GM21619 (cell line): ENCODE measurements at regions not wholly inside any gene's neighbourhood (a gene's known extent, or its start where the extent isn't known, plus 50 kb on each side); places are given as distances from the start of the nearest gene placed in this dataset.

Experiments used
- ATAC-seq: cut with Tn5 transposase; IDR thresholded peaks from one replicate; pipeline ENCODE4 v1.9.1; 2021; ENCODE audit not compliant: unreplicated experiment

- no peak for ATAC-seq
Measured at GRCh38 chr11:119496997-119497396, 74.0 kb upstream of the THY1 start.

- ATAC-seq: no peak
Measured at GRCh38 chr11:119496469-119496868, 73.5 kb upstream of the THY1 start.

DNA sequence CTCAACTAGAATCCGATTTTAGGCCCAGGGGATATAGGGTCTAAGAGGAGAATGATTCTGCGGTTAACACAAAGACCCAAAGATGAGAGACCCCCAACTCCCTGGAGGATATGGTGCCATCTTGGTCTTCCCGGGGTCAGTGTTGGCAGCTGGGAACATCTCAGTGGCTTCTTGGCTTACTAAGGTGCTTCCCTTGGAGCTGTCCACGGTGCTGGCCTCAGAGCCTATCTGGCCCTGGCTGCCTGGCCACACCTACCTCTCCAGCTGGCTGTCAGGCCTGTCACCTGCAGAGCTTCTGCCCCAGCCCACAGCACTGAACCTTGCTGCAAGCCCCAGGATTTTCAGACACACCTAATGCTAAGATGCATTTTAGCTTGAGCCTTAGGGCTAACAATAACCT is 70.7 kb upstream of the THY1 start:
- no peak for ATAC-seq

- no peak for ATAC-seq
Measured at GRCh38 chr11:119491753-119492510, 69.0 kb upstream of the THY1 start.

DNA sequence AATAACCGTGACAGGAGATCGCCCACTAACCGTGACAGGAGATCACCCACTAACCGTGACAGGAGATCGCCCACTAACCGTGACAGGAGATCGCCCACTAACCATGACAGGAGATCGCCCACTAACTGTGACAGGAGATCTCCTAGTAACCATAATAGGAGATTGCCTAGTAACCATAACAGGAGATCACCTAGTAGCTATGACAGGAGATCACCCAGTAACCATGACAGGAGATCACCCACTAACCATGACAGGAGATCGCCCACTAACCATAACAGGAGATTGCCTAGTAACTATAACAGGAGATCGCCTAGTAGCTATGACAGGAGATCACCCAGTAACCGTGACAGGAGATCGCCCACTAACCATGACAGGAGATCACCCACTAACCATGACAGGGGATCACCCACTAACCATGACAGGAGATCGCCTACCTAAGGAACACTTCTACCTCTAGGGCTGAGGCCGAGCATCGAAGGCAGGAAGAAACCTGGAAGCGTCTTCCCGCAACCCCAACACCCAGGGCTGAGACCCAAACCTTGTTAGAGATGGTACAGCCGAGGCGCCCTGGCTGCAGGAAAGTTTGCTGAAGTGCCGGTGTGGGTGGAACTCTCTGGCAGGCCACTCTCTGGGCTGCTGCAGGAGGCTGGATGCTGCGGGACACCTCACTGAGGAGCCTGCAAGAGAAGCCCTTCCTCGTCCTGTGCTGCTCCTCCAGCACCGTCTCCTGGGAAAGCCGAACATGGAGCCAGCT is 67.5 kb upstream of the THY1 start:
- no peak for ATAC-seq

DNA sequence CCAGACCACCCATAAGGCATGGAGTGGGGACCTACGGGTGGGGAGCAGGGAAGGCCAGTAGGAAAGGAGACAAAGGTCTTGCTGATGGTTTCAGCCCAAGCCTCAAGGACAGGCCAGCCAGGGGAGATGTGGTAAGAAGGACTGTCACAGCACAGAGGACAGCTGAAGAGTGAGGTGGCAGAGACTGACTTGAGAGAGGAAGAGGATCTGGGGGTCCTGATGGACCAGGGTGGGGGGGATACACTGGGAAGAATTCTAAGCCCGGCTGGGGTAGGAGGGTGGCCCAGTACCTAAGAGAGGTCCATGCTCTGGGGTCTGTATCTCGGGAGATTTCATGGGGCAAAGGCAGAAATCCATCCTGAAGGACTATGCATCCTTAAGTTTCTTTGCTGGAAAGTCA is 66.1 kb upstream of the THY1 start:
- no peak for ATAC-seq

DNA sequence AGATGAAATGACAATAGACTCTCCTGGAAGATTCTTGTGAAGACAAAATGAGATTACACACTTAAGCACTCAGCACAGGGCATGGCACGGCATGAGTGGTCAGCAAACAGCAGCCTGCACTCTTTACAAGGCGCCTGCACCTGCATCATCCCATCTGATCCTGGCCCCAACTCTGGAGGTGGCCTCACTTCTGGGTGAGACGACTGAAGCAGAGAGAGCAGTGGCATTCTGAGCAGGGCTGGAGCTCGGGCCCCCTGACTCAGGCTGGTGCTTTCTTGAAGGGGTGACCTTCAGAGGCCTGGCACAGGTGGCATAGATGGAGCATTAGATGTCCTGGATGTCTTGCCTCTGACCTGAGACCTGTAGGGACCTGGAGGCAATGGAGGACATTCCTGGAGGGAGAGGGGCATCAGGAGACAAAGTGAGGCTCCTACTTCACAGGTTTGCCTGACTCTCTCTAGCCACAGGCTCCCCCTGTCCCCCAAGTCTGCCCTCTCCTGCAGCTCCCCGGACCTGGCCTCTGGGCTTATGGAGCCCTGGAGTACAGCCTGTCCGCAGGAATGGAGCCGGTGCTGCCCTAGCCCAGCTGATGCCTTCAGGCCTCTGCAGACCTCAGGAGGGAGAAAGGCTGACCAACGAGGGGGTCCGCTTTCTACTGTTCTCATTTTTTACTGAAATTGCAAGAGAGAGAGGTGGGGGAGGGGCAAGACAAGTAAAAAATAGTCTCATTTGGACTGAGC is 65.5 kb upstream of the THY1 start:
- no peak for ATAC-seq

- ATAC-seq: no peak
Measured at GRCh38 chr11:119486691-119487259, 63.8 kb upstream of the THY1 start.

DNA sequence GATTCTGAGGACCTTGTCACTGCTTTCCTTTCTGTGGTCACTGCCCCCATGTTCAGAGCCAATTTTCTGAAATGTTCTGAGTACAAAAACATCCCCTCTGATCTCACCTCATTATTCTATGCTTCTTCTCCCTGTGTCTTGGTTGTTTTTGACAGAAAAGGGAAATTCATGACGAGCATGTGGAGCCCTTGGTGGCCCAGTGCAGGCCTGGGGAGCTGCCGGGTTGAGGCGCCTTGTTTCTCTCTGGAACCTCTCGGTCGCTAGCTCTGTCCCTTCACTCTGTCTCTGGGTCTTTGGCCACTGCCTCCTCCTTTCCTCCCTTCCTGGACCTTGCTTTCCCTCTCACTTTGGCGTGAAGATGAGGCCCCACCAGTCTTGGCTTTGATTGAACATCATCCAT is 63.0 kb upstream of the THY1 start:
- no peak for ATAC-seq

DNA sequence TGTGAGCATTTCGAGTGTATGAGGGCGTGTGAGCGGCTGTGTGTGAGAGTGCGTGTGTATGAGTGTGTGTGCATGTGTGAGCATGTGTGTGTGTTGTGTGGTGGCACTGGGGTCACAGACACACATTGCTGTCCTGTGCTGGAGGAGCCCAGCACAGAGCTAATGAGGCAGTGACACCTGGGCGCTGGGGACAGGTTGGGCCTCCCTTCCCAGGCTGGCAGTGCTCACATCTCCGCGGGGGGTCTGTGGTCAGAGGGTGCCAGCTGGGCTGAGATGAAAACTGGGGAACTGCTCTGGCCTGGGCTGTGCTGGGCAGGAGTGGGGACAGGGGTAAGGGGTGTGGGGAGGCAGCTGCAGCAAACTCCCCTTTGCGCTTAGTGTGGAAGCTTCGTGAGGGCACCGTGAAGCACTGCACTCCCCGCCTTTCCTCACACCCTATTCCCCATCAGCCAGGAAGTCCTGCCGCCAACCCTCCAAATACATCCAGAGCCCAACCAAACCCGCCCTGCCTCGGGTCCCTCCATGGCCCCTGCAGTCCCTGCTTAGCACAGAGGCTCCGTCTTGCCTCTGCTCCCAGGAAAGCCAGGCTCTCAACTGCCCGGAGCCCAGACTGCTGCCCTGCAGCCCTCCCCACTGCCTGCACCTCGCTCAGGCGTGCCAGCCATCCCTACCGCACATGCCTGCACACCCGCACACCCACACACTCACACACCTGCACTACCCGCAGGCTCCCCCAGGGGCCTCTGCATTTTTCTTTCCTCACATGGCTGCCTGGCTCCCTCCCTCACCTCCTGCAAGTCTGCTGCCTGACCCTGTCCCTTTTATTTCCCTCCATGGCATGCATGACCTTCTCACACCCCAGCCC is 62.0 kb upstream of the THY1 start:
- ATAC-seq: no peak

- no peak for ATAC-seq
Measured at GRCh38 chr11:119483881-119484371, 61.0 kb upstream of the THY1 start.

- ATAC-seq: no peak
Measured at GRCh38 chr11:119483341-119483880, 60.4 kb upstream of the THY1 start.

GRCh38 chr11:119482521-119483011 is 59.6 kb upstream of the THY1 start:
- ATAC-seq: no peak

DNA sequence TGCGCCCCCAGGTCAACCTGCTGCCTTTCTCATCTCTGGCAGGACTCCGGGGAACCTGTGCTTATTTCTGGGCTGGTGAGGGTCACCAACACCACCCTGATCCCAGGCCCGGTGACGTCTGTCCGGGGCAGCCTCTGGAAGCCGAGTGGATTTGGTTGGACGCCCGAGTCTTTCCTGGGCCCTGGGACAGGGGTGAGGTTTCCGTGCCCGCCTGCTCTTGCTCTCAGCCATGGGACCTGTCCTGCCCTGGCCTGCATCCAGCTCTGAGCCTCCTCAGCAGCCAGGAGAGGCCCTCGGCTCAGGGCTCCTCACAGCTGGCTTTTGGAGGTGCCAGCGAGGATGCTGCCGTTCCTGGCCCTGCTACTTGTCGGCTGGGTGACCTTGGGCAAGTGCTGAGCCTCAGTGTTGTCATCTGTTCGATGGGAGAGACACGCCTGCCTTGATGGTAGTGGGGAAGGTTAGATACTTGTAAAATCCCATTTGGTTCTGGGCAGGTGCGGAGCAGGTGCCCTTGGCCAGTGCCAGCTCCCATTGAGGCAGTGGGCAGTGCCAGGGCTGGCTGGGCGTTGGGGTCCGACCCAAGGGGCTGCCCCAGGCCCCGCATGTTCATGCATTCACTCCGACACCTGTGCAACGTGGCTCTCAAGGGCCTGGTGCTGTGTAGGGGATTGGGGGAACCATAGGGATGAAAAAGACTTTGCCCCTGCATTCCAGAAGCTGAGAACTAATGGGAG is 58.9 kb upstream of the THY1 start:
- no peak for ATAC-seq

DNA sequence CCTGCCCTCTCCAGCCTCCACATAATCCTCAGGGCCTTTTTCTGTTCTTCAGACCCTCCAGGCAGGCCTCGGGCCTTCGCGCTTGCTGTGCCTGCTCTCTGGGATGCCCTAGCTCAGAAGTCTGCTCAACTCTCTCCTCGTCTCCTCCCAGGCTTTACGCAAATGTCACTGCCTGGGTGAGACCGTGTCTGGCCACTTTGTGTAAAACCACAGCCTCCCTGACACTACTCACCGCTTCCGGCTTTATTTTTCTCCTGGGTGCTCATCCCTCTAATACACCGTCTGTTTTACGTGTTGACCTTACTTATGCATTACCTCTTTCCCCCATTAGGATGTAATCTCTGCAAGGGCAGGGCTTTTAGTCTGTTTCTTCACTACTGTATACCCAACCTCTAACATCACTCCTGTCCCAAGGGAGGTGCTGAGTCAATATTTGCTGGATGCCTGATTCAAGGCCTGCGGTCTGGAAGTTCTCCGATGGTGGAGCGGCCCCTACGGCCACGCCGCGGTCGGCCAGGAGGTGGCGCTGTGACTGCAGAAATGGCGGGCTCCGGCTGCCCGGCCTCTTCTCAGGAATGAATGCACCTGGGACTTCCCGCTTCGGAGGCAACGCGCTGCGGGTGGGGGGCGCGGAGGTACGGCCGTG is 58.2 kb upstream of the THY1 start:
- no peak for ATAC-seq

DNA sequence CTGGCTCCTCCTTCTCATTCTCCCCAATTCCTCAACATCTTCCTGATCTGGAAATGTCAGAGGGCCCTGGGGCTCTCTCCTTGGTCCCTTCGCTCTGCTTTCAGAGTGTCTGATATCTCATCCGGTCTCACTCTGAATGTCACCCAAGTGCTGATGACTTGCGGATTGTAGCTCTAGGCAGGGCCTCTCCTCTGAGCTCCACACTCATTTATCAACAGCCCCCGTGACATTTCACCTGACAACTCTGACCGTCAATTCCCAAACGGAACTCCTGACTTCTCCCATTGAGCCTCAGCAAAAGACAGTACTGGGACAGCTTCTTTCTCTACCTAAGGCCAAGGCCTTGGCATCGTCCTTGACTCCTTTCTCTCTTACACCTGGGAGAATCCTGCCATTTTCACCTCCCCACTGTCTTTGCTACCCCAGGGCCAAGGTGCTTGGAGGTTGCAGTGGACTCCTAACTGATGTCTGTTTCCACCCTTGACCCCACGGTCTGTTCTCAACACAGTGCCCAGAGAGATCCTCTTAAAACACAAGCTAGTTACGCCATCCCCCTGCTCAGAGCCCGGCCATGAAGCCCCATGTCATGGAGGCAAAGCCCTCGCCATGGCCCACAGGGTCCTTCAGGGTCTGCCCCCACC is 57.5 kb upstream of the THY1 start:
- ATAC-seq: no peak

- no peak for ATAC-seq
Measured at GRCh38 chr11:119479685-119480275, 56.8 kb upstream of the THY1 start.

GRCh38 chr11:119478711-119479285 is 55.8 kb upstream of the THY1 start:
- no peak for ATAC-seq
